ENCODE measurements at regions not wholly inside any gene's neighbourhood (a gene's known extent, or its start where the extent isn't known, plus 50 kb on each side); places are given as distances from the start of the nearest gene placed in this dataset.

- no peaks in the 10 kb centered on the region for H3K27me3 Mint-ChIP-seq (ENCODE audit: low read depth)
- no peak for DNase-seq (ENCODE audit: low spot score)
- H3K27ac Mint-ChIP-seq (ENCODE audit: unreplicated experiment), result peak overlapping the region; percentile 72
- no peaks in the 10 kb centered on the region for H3K36me3 Mint-ChIP-seq (ENCODE audit: low read depth)
- no peak for TF ChIP-seq CTCF (IDR thresholded peaks at IDR 0.05)
- H3K4me3 Mint-ChIP-seq (ENCODE audit: unreplicated experiment), result no peak overlapping the region
- no peaks in the 10 kb centered on the region for H3K9me3 Mint-ChIP-seq (ENCODE audit: low read depth)
- peaks cover 32% of the 10 kb centered on the region for H3K4me1 Mint-ChIP-seq (ENCODE audit: low read depth)
These were observed 104.2 kb upstream of the ELL2 start for GRCh38 chr5:96065685-96066385.

- Mint-ChIP-seq H3K4me3 (ENCODE audit: unreplicated experiment) (no peak overlapping the region), H3K27ac (ENCODE audit: unreplicated experiment) (no peak overlapping the region), H3K4me1 (ENCODE audit: low read depth) (peaks cover 32% of the 10 kb centered on the region), H3K36me3 (ENCODE audit: low read depth) (no peaks in the 10 kb centered on the region), H3K9me3 (ENCODE audit: low read depth) (no peaks in the 10 kb centered on the region), H3K27me3 (ENCODE audit: low read depth) (no peaks in the 10 kb centered on the region)
- TF ChIP-seq CTCF (IDR thresholded peaks at IDR 0.05), result no peak
- DNase-seq (ENCODE audit: low spot score), result no peak
These were observed 103.2 kb upstream of the ELL2 start for GRCh38 chr5:96064877-96065276.

GRCh38 chr5:96062836-96063235 is 101.2 kb upstream of the ELL2 start:
- H3K27ac Mint-ChIP-seq (ENCODE audit: unreplicated experiment), result no peak overlapping the region
- no peak overlapping the region for H3K4me3 Mint-ChIP-seq (ENCODE audit: unreplicated experiment)
- no peaks in the 10 kb centered on the region for H3K27me3 Mint-ChIP-seq (ENCODE audit: low read depth)
- no peaks in the 10 kb centered on the region for H3K36me3 Mint-ChIP-seq (ENCODE audit: low read depth)
- peaks cover 26% of the 10 kb centered on the region for H3K4me1 Mint-ChIP-seq (ENCODE audit: low read depth)
- H3K9me3 Mint-ChIP-seq (ENCODE audit: low read depth), result no peaks in the 10 kb centered on the region
- DNase-seq (ENCODE audit: low spot score), result no peak
- no peak for TF ChIP-seq CTCF (IDR thresholded peaks at IDR 0.05)

- no peaks in the 10 kb centered on the region for H3K27me3 Mint-ChIP-seq (ENCODE audit: low read depth)
- H3K4me3 Mint-ChIP-seq (ENCODE audit: unreplicated experiment), result no peak overlapping the region
- H3K4me1 Mint-ChIP-seq (ENCODE audit: low read depth), result peaks cover 8% of the 10 kb centered on the region
- DNase-seq (ENCODE audit: low spot score), result no peak
- H3K9me3 Mint-ChIP-seq (ENCODE audit: low read depth), result no peaks in the 10 kb centered on the region
- TF ChIP-seq CTCF (IDR thresholded peaks at IDR 0.05), result no peak
- no peak overlapping the region for H3K27ac Mint-ChIP-seq (ENCODE audit: unreplicated experiment)
- H3K36me3 Mint-ChIP-seq (ENCODE audit: low read depth), result no peaks in the 10 kb centered on the region
These were observed 96.4 kb upstream of the ELL2 start for GRCh38 chr5:96058084-96058483.

GRCh38 chr5:96054311-96055030 is 92.8 kb upstream of the ELL2 start:
- H3K27ac Mint-ChIP-seq (ENCODE audit: unreplicated experiment), result no peak overlapping the region
- H3K36me3 Mint-ChIP-seq (ENCODE audit: low read depth), result peaks cover 2% of the 10 kb centered on the region
- no peaks in the 10 kb centered on the region for H3K27me3 Mint-ChIP-seq (ENCODE audit: low read depth)
- H3K4me3 Mint-ChIP-seq (ENCODE audit: unreplicated experiment), result no peak overlapping the region
- peaks cover 3% of the 10 kb centered on the region for H3K9me3 Mint-ChIP-seq (ENCODE audit: low read depth)
- no peak for TF ChIP-seq CTCF (IDR thresholded peaks at IDR 0.05)
- peaks cover 22% of the 10 kb centered on the region for H3K4me1 Mint-ChIP-seq (ENCODE audit: low read depth)
- no peak for DNase-seq (ENCODE audit: low spot score)
